HEK293 (cell line): ENCODE measurements at regions not wholly inside any gene's neighbourhood (a gene's known extent, or its start where the extent isn't known, plus 50 kb on each side); places are given as distances from the start of the nearest gene placed in this dataset.
A peak's percentile ranks its signal among the peaks of the same experiment; 100 is the strongest.

ENCODE experiments used
- CTCF ChIA-PET: fragments of 350-600 bp; formaldehyde crosslinking; extraction: SDS; loops from one replicate; lab custom pipeline; 2021; ENCODE audit warnings: antibody characterized with exemption; lab: Yijun Ruan, JAX
- POLR2A ChIA-PET: fragments of 300-600 bp; formaldehyde crosslinking; extraction: SDS; loops from one replicate; lab custom pipeline; 2020; ENCODE audit warnings: antibody characterized with exemption, inconsistent platforms; lab: Yijun Ruan, JAX
- H3K27ac ChIP-seq: fragments of 200-500 bp; sonication (Bioruptor generic); 2 replicates; pipeline ENCODE4 v1.5.1; 2014; ENCODE audit warnings: low read depth, low read length, control low read depth, inconsistent platforms; ENCODE audit errors: extremely low read depth
- H3K36me3 ChIP-seq, 2 experiments: fragments of 200-500 bp in 1 of 2; sonication (Bioruptor generic) in 1 of 2; 1 replicate in 1 of 2; 2 replicates in 1 of 2; pipeline ENCODE4 v1.5.1; 2014 to 2017; ENCODE audit warnings: inconsistent platforms in 2 of 2, low read length in 2 of 2; ENCODE audit not compliant: control insufficient read depth in 2 of 2, insufficient read depth in 1 of 2
- H3K4me1 ChIP-seq: fragments of 200-500 bp; sonication (Bioruptor generic); 2 replicates; pipeline ENCODE4 v1.5.1; 2014; ENCODE audit warnings: mild to moderate bottlenecking, low read length, inconsistent platforms; ENCODE audit not compliant: control insufficient read depth, insufficient read depth
- H3K4me3 ChIP-seq: 2 replicates; pipeline ENCODE4 v1.5.1; 2011; ENCODE audit warnings: low read depth, mild to moderate bottlenecking, control low read depth, low read length, moderate library complexity
- H3K9me3 ChIP-seq: fragments of 200-500 bp; sonication (Bioruptor generic); 2 replicates; pipeline ENCODE4 v1.5.1; 2014; ENCODE audit warnings: low read depth, low read length, inconsistent platforms; ENCODE audit not compliant: control insufficient read depth, insufficient read depth
- ATF2 ChIP-seq: fragments of 450-650 bp; formaldehyde crosslinking; IDR thresholded peaks from 2 replicates; pipeline ENCODE4 v1.5.1; 2016; ENCODE audit warnings: missing biosample characterization, missing genetic modification characterization, low read depth
- BCL11A ChIP-seq: fragments of 450-650 bp; formaldehyde crosslinking; IDR thresholded peaks from 2 replicates; pipeline ENCODE4 v1.5.1; 2016; ENCODE audit warnings: low read depth, missing biosample characterization, missing genetic modification characterization
- GLI4 ChIP-seq: fragments of 450-650 bp; formaldehyde crosslinking; IDR thresholded peaks from 2 replicates; pipeline ENCODE4 v1.5.1; 2016; ENCODE audit warnings: missing biosample characterization, missing genetic modification characterization
- MEIS1 ChIP-seq: sonication (generic); formaldehyde crosslinking; IDR thresholded peaks from 2 replicates; pipeline ENCODE4 v1.8.1; 2022; ENCODE audit warnings: missing genetic modification reagents, mild to moderate bottlenecking, borderline replicate concordance
- PRDM1 ChIP-seq: fragments of 450-650 bp; formaldehyde crosslinking; IDR thresholded peaks from 2 replicates; pipeline ENCODE4; 2016; ENCODE audit warnings: missing biosample characterization, missing genetic modification characterization
- SETDB1 ChIP-seq: IDR thresholded peaks from one replicate; pipeline ENCODE4 v1.6.1; 2017; ENCODE audit warnings: mild to moderate bottlenecking, low read length, moderate library complexity, mixed read lengths; ENCODE audit not compliant: insufficient read length
- ZBTB1 ChIP-seq: fragments of 450-650 bp; formaldehyde crosslinking; IDR thresholded peaks from 2 replicates; pipeline ENCODE4 v1.5.1; 2016; ENCODE audit warnings: missing biosample characterization, missing genetic modification characterization
- ZBTB49 ChIP-seq: fragments of 450-650 bp; formaldehyde crosslinking; IDR thresholded peaks from 2 replicates; pipeline ENCODE4 v1.5.1; 2016; ENCODE audit warnings: missing biosample characterization, missing genetic modification characterization, low read depth
- ZBTB8A ChIP-seq: fragments of 450-650 bp; formaldehyde crosslinking; IDR thresholded peaks from 2 replicates; pipeline ENCODE4 v1.5.1; 2016; ENCODE audit warnings: missing biosample characterization, missing genetic modification characterization
- ZNF2 ChIP-seq: fragments of 450-650 bp; formaldehyde crosslinking; IDR thresholded peaks from 2 replicates; pipeline ENCODE4 v1.5.1; 2016; ENCODE audit warnings: missing biosample characterization, missing genetic modification characterization
- ZNF239 ChIP-seq: fragments of 450-650 bp; formaldehyde crosslinking; IDR thresholded peaks from 2 replicates; pipeline ENCODE4 v1.5.1; 2016; ENCODE audit warnings: missing biosample characterization, missing genetic modification characterization
- ZNF280C ChIP-seq: fragments of 450-650 bp; formaldehyde crosslinking; IDR thresholded peaks from 2 replicates; pipeline ENCODE4 v1.5.1; 2016; ENCODE audit warnings: missing biosample characterization, missing genetic modification characterization
- ZNF513 ChIP-seq: fragments of 450-650 bp; IDR thresholded peaks from 2 replicates; pipeline ENCODE4 v1.5.1; 2018; ENCODE audit warnings: missing biosample characterization, missing genetic modification characterization
- ZNF639 ChIP-seq: fragments of 450-650 bp; formaldehyde crosslinking; IDR thresholded peaks from 2 replicates; pipeline ENCODE4 v1.5.1; 2016; ENCODE audit warnings: missing biosample characterization, missing genetic modification characterization
- ZNF654 ChIP-seq: fragments of 450-650 bp; formaldehyde crosslinking; IDR thresholded peaks from 2 replicates; pipeline ENCODE4 v1.5.1; 2016; ENCODE audit warnings: low read depth, missing biosample characterization, missing genetic modification characterization
- ZNF658 ChIP-seq: fragments of 450-650 bp; formaldehyde crosslinking; IDR thresholded peaks from 2 replicates; pipeline ENCODE4; 2016; ENCODE audit warnings: missing biosample characterization, missing genetic modification characterization
- ZNF785 ChIP-seq: fragments of 450-650 bp; formaldehyde crosslinking; IDR thresholded peaks from 2 replicates; pipeline ENCODE4 v1.5.1; 2016; ENCODE audit warnings: missing biosample characterization, missing genetic modification characterization
- ZNF837 ChIP-seq: fragments of 450-650 bp; formaldehyde crosslinking; IDR thresholded peaks from 2 replicates; pipeline ENCODE4 v1.5.1; 2016; ENCODE audit warnings: missing biosample characterization, missing genetic modification characterization
- TF ChIP-seq, protein P1 (sequence below): fragments of 450-650 bp; formaldehyde crosslinking; IDR thresholded peaks from 2 replicates; pipeline ENCODE4 v1.5.1; 2017; ENCODE audit warnings: missing biosample characterization, missing genetic modification characterization

- Histone ChIP-seq H3K27ac (no peak overlapping the region), H3K36me3 (no peaks in the 10 kb centered on the region), H3K4me3 (no peak overlapping the region), H3K4me1 (no peaks in the 10 kb centered on the region), H3K9me3 (no peaks in the 10 kb centered on the region)
- POLR2A ChIA-PET = no interaction called here
- TF ChIP-seq ZNF785 (no peak), PRDM1 (tag by site-specific recombination) (no peak), ZNF654 (tag by site-specific recombination) (no peak), ZNF239 (tag by site-specific recombination) (no peak), GLI4 (tag by site-specific recombination) (no peak), BCL11A (tag by site-specific recombination) (no peak), ZBTB1 (no peak), ZBTB49 (tag by site-specific recombination) (no peak), ZBTB8A (no peak), ZNF639 (tag by site-specific recombination) (no peak), ZNF658 (tag by site-specific recombination) (no peak), MEIS1 (no peak)
- CTCF ChIA-PET = interaction anchor here (0.6 kb wide), 1 partner anchor 515 kb away, joined by 3 read pairs; no protein-coding TSS in a partner anchor
These were observed 130.0 kb upstream of the TBC1D5 start for GRCh38 chr3:17872457-17872856.

GRCh38 chr3:17865631-17866030 is 123.2 kb upstream of the TBC1D5 start:
- CTCF ChIA-PET = interaction anchor here (0.7 kb wide), 1 partner anchor 10 kb away, joined by 4 read pairs; no protein-coding TSS in a partner anchor
- no peak overlapping the region for H3K4me3 ChIP-seq
- H3K9me3 ChIP-seq = no peaks in the 10 kb centered on the region
- POLR2A ChIA-PET = no interaction called here
- H3K27ac ChIP-seq = no peak overlapping the region
- H3K4me1 ChIP-seq = no peaks in the 10 kb centered on the region
- TF ChIP-seq, protein P1, sequence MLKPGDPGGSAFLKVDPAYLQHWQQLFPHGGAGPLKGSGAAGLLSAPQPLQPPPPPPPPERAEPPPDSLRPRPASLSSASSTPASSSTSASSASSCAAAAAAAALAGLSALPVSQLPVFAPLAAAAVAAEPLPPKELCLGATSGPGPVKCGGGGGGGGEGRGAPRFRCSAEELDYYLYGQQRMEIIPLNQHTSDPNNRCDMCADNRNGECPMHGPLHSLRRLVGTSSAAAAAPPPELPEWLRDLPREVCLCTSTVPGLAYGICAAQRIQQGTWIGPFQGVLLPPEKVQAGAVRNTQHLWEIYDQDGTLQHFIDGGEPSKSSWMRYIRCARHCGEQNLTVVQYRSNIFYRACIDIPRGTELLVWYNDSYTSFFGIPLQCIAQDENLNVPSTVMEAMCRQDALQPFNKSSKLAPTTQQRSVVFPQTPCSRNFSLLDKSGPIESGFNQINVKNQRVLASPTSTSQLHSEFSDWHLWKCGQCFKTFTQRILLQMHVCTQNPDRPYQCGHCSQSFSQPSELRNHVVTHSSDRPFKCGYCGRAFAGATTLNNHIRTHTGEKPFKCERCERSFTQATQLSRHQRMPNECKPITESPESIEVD (tag by site-specific recombination) = no peak
- TF ChIP-seq ZNF2 (tag by site-specific recombination) (no peak), ZNF513 (tag by site-specific recombination) (no peak)
- H3K36me3 ChIP-seq = peaks cover 0 to 3% of the 10 kb centered on the region in 2 experiments; a peak in 1 of 3 replicates

- POLR2A ChIA-PET = no interaction called here
- Histone ChIP-seq H3K9me3 (no peaks in the 10 kb centered on the region), H3K4me1 (no peaks in the 10 kb centered on the region), H3K4me3 (peak overlapping the region; percentile 36), H3K27ac (peak overlapping the region; percentile 60; the same call in 1 of the 2 replicates), H3K36me3 (peaks cover 0 to 3% of the 10 kb centered on the region in 2 experiments; a peak in 1 of 3 replicates)
- CTCF ChIA-PET = no interaction called here
- no peak for TF ChIP-seq ZNF280C (tag by site-specific recombination)
- TF ChIP-seq ZNF837 (tag by site-specific recombination) = no peak
- 0 out of 2 replicates have a peak, but pooled peaks have one; percentile 61 for TF ChIP-seq PRDM1 (tag by site-specific recombination)
- no peak for TF ChIP-seq ATF2 (tag by site-specific recombination)
- TF ChIP-seq SETDB1 = no peak
These were observed 119.0 kb upstream of the TBC1D5 start for GRCh38 chr3:17861476-17861875.
